GM12865 (cell line): ENCODE measurements at regions not wholly inside any gene's neighbourhood (a gene's known extent, or its start where the extent isn't known, plus 50 kb on each side); places are given as distances from the start of the nearest gene placed in this dataset.
"Not testable (repeated sequence)": the region's sequence is repeated elsewhere in the genome, so short reads cannot be mapped to it uniquely, and the experiment has no call there.

Experiments
- DNase-seq: peaks from one replicate; pipeline ENCODE4 v3.0.0; 2010; ENCODE audit warnings: low read depth
- H3K4me3 ChIP-seq: 2 replicates; pipeline ENCODE4 v1.5.1; 2011; ENCODE audit warnings: mild to moderate bottlenecking, low read depth, low read length, control low read depth
- CTCF ChIP-seq: IDR thresholded peaks from 2 replicates; pipeline ENCODE4 v1.5.1; 2011; ENCODE audit warnings: low read length, control low read depth, low read depth, inconsistent platforms; ENCODE audit not compliant: insufficient read depth; ENCODE audit errors: missing control alignments

- no peak for TF ChIP-seq CTCF
- H3K4me3 ChIP-seq: no peak overlapping the region
- DNase-seq: peak; percentile 68
These were observed 65.6 kb upstream of the PRR23C start for GRCh38 chr3:139110072-139110830.

DNA sequence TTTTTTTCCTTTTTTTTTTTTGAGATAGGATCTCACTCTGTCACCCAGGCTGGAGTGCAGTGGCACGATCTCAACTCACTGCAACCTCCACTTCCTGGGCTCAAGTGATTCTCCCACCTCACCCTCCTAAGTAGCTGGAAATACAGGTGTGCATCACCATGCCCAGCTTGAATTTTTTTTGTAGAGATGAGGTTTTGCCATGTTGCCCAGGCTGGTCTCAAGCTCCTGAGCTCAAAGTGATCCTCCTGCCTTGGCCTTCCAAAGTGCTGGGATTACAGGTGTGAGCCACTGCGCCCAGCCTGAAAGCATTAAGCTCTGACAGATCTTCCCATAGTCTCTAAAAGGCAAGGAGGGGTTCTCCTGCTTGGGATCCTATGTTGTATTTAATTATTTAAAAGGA is 66.2 kb upstream of the PRR23C start:
- not testable (repeated sequence) for DNase-seq, H3K4me3 ChIP-seq

DNA sequence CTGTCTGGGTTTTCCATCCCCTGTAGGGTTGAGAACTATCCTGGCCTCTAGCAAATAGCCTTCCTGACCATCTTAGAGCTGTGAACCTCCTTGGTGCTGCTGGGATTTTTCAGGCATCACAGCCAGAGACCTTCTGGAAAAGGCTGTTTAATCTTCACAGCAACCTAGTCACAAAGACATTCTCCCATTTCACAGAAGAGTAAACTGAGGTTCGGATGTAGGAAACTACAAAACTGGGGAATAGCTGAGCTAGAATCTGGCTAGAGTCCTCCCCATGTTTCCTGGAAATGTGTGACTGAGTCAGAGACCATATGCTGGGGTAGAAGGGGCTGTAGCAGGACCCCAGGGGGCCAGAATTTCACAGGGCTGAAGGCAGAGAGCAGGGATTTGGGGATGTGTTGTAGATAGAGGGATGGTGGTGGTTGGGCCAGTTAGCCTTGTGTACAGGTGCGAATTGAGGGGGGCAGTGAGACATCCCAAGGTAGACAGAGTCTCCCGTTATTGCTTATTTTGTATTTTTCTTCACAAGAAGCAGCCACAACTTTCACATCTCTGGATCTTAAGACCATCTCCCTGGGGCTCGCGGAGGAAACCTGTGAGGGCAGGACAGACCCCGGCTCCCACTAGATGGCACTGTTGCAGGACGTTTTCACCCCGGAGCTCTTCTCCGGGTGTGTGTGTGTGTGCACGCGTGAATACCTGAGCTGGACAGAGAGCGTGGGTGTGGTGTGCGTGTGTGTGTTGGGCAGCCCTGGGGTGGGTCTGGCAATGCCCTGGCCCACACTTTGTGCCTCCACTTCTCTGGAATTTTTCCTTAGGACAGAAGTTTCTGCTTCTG is 66.9 kb upstream of the PRR23C start:
- H3K4me3 ChIP-seq: no peak overlapping the region
- DNase-seq: peak; percentile 62
- TF ChIP-seq CTCF: peak; percentile 79

GRCh38 chr3:139112230-139112558 is 67.5 kb upstream of the PRR23C start:
- TF ChIP-seq CTCF: no peak
- no peak for DNase-seq
- H3K4me3 ChIP-seq: no peak overlapping the region

- TF ChIP-seq CTCF: no peak
- H3K4me3 ChIP-seq: no peak overlapping the region
- DNase-seq: no peak
These were observed 68.7 kb upstream of the PRR23C start for GRCh38 chr3:139113231-139113992.

- no peak for DNase-seq
- no peak overlapping the region for H3K4me3 ChIP-seq
- TF ChIP-seq CTCF: no peak
These were observed 69.3 kb upstream of the PRR23C start for GRCh38 chr3:139113993-139114375.

DNA sequence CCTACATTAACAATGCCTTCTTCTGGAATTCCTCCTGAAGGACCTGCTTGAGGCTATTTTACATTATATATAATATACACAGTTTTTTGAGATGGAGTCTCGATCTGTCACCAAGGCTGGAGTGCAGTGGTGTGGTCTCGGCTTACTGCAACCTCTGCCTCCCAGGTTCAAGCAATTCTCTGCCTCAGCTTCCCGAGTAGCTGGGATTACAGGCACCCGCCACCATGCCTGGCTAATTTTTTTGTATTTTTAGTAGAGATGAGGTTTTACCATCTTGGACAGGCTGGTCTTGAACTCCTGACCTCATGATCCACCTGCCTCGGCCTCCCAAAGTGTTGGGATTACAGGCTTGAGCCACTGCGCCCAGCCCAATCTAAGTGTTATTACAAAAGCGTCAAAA is 71.9 kb upstream of the PRR23C start:
- not testable (repeated sequence) for DNase-seq

More for the DNA sequence above, 71.9 kb upstream of the PRR23C start:
- H3K4me3 ChIP-seq: not testable (repeated sequence)
